A673 (cell line): ENCODE measurements at regions not wholly inside any gene's neighbourhood (a gene's known extent, or its start where the extent isn't known, plus 50 kb on each side); places are given as distances from the start of the nearest gene placed in this dataset.

ENCODE experiments used
- EZH2 ChIP-seq: fragments of 200-600 bp; sonication (generic); IDR thresholded peaks from 2 replicates; pipeline ENCODE4 v1.6.1; 2017; ENCODE audit warnings: borderline replicate concordance, low read depth, mild to moderate bottlenecking, mixed read lengths, antibody characterized with exemption, low read length; ENCODE audit not compliant: poor library complexity, severe bottlenecking
- TF ChIP-seq, protein P1 (sequence below): fragments of 300-800, 200-600 bp; sonication (generic); conservative IDR thresholded peaks from 2 replicates; pipeline ENCODE4 v1.5.1; 2017; ENCODE audit warnings: low read depth, mild to moderate bottlenecking, antibody characterized with exemption, low read length, moderate library complexity, mixed read lengths

- no peak for TF ChIP-seq EZH2
- TF ChIP-seq, protein P1, sequence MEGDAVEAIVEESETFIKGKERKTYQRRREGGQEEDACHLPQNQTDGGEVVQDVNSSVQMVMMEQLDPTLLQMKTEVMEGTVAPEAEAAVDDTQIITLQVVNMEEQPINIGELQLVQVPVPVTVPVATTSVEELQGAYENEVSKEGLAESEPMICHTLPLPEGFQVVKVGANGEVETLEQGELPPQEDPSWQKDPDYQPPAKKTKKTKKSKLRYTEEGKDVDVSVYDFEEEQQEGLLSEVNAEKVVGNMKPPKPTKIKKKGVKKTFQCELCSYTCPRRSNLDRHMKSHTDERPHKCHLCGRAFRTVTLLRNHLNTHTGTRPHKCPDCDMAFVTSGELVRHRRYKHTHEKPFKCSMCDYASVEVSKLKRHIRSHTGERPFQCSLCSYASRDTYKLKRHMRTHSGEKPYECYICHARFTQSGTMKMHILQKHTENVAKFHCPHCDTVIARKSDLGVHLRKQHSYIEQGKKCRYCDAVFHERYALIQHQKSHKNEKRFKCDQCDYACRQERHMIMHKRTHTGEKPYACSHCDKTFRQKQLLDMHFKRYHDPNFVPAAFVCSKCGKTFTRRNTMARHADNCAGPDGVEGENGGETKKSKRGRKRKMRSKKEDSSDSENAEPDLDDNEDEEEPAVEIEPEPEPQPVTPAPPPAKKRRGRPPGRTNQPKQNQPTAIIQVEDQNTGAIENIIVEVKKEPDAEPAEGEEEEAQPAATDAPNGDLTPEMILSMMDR, result no peak
Measured at GRCh38 chr6:48426636-48427035, 315.6 kb upstream of the PTCHD4 start.
